GM12865 (cell line): ENCODE measurements at regions not wholly inside any gene's neighbourhood (a gene's known extent, or its start where the extent isn't known, plus 50 kb on each side); places are given as distances from the start of the nearest gene placed in this dataset.

Experiments
- DNase-seq: peaks from one replicate; pipeline ENCODE4 v3.0.0; 2010; ENCODE audit warnings: low read depth
- H3K4me3 ChIP-seq: 2 replicates; pipeline ENCODE4 v1.5.1; 2011; ENCODE audit warnings: mild to moderate bottlenecking, low read depth, low read length, control low read depth
- TF ChIP-seq, protein P1 (sequence below): IDR thresholded peaks from 2 replicates; pipeline ENCODE4 v1.5.1; 2011; ENCODE audit warnings: low read length, control low read depth, low read depth, inconsistent platforms; ENCODE audit not compliant: insufficient read depth; ENCODE audit errors: missing control alignments

DNA sequence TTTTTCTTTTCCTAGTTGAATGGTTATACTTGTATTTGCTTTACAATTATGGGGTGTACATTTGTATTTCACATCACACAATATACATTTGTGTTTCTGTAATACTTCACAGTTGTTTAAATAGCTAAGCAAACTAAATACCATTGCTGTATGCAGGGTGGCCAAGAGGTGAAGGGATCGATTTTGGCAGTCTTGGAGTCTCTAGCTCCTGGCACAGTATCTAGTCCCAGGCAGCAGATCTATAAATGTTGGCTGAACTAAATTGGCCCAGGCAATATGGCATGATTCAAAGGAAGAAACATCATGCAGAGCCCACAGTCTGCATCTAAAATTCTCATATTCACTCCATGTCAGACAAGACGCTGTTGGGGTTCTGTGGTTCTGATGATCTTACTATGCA is 110.1 kb upstream of the GPBP1 start:
- TF ChIP-seq, protein P1, sequence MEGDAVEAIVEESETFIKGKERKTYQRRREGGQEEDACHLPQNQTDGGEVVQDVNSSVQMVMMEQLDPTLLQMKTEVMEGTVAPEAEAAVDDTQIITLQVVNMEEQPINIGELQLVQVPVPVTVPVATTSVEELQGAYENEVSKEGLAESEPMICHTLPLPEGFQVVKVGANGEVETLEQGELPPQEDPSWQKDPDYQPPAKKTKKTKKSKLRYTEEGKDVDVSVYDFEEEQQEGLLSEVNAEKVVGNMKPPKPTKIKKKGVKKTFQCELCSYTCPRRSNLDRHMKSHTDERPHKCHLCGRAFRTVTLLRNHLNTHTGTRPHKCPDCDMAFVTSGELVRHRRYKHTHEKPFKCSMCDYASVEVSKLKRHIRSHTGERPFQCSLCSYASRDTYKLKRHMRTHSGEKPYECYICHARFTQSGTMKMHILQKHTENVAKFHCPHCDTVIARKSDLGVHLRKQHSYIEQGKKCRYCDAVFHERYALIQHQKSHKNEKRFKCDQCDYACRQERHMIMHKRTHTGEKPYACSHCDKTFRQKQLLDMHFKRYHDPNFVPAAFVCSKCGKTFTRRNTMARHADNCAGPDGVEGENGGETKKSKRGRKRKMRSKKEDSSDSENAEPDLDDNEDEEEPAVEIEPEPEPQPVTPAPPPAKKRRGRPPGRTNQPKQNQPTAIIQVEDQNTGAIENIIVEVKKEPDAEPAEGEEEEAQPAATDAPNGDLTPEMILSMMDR, result no peak
- H3K4me3 ChIP-seq, result no peak overlapping the region
- DNase-seq, result no peak

DNA sequence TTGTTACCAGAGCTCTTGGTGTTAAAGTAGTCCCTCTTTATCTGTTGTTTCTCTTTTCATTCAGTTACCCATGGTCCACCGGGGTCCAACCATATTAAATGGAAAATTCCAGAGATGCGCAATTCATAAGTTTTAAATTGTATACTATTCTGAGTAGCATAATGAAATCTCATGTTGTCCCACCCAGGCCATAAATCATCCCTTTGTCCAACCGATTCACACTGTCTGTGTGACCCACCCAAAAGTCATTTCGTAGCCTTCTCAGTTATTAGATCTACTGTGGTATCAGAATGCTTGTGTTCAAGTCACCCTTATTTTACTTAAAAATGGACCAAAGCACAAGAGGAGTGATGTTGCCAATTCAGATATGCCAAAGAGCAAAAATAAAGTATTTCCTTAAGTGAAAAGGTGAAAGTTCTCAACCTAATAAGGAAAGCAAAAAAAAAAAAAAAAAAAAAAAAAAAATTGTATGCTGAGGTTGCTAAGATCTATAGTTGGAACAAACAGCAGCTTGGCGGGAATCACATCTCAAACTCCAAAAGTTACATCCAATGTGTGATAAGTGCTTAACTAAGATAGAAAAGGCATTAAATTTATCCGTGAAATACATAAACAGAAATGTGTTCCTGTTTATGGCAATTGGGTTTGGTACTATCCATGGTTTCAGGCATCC is 106.8 kb upstream of the GPBP1 start:
- no peak overlapping the region for H3K4me3 ChIP-seq
- DNase-seq, result no peak
- TF ChIP-seq, protein P1, result no peak

DNA sequence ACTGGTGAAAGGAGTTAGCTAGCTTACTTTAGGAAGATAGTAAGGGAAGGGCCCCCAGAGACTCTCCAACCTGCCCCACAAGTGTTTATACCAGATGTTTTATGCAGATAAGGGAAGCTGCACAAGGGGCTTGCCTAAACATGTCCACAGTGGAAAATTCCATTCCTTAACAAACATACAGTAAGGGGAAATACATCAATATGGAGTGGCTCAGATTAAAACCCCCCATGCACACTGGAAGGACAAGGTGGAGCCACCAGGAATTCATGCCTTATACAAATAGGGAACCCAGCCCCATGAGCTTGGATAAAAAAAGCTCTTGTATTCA is 106.3 kb upstream of the GPBP1 start:
- TF ChIP-seq, protein P1, result no peak
- no peak overlapping the region for H3K4me3 ChIP-seq
- no peak for DNase-seq

DNA sequence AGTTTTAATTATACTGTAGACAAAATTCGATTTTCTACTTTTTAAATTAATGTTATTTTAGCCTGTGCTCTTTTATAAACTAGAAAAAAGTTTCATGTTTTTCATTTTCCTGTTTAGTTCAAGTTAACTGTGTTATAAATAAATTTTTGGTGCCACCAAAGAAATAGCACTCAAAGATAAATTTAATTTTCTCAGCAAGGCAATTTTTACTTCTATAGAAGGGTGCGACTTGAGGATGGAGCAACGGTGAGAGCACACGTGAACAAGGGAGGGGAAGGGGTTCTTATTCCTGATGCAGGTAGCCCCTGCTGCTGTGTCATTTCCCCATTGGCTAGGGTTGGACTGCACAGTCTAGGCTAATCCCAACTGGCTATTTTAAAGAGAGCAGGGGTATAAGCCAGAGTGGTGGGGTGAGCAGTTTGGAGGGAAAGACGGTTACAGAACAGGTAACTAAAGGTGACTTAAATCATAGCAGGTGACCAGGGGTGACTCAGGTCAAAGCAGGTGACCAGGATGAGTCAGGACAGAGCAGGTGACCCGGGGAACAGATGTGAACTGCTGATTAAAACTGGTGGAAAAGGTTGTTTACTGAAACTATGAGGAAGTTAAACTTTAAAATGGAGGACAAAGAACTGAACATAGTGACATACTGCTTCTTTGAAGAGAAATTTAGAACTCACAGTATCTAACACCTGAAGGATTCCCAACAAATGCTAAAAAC is 104.6 kb upstream of the GPBP1 start:
- DNase-seq, result no peak
- H3K4me3 ChIP-seq, result no peak overlapping the region
- TF ChIP-seq, protein P1, result no peak

DNA sequence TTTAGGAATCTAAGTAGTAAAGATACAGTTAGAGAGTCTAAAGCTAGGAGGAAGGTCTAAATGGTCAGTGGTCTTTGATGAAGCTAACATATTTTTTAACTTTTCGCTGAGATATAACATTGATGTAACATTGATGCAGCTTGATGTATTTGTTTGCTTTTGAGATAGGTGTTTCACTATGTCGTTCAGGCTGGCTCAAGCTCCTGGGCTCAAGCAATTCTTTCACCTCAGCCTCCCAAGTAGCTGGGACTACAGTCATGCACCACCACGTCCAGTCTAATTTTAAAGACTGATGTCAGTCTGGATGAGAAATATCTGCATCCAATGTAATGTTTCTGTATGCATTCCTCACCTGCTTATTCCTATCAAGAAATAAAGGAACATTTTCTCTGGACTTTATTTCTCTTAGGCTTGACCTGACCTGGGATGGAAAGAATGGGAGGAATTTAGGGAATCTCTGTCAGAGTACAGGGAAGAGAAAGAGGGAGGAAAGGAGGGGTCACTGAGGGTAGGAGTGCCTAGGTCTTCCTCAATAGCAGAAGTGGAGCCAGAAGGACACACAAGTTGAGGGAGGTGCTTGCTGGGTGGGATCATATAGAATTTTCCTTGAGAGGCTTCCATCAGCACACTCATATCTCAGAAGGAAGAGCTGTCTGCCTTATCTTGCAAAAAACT is 101.5 kb upstream of the GPBP1 start:
- TF ChIP-seq, protein P1, result no peak
- H3K4me3 ChIP-seq, result no peak overlapping the region
- no peak for DNase-seq

DNA sequence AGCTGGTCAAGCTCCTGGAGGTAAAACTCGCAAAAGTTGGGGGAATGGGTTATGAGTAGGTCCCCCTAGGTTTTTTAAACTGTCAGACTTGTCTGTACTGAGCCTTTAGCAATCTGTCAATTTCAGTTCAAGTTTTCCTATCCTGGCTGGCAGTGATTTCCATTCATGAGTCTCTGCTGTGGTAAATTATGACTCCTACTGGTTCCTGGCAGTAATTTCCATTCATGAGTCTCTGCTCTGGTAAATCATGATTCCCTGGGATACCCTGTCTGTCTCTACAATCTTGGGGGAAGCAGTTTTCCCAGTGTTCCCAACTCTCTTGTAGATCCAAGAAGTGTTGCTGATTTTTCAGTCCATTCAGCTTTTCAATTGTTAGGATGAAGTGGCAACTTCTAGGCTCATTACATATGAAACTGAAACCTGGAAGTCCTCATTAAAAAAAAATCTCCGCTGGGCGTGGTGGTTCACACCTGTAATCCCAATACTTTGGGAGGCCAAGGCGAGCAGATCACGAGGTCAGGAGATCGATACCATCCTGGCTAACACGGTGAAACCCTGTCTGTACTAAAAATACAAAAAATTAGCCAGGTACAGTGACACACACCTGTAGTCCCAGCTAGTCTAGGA is 91.3 kb upstream of the GPBP1 start:
- no peak overlapping the region for H3K4me3 ChIP-seq
- no peak for DNase-seq
- TF ChIP-seq, protein P1, result no peak
